ENCODE measurements at regions not wholly inside any gene's neighbourhood (a gene's known extent, or its start where the extent isn't known, plus 50 kb on each side); places are given as distances from the start of the nearest gene placed in this dataset.
"Not testable (repeated sequence)": the region's sequence is repeated elsewhere in the genome, so short reads cannot be mapped to it uniquely, and the experiment has no call there.

DNA sequence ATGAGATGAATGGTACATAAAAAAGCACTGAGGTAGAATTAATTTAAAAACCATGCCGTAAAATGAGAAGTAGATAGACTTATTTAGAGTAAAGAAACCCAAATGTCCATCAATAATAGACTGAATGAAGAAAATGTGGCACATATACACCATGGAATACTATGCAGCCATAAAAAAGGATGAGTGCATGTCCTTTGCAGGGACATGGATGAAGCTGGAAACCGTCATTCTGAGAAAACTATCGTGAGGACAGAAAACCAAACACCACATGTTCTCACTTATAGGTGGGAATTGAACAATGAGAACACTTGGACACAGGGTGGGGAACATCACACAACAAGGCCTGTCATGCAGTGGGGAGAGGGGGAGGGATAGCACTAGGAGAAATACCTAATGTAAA is 126.4 kb downstream of the KLRB1 start:
- in situ Hi-C loops (cut with MboI; ENCODE audit: low sequenced_read_pairs in 4 of 4) = not testable (repeated sequence)

DNA sequence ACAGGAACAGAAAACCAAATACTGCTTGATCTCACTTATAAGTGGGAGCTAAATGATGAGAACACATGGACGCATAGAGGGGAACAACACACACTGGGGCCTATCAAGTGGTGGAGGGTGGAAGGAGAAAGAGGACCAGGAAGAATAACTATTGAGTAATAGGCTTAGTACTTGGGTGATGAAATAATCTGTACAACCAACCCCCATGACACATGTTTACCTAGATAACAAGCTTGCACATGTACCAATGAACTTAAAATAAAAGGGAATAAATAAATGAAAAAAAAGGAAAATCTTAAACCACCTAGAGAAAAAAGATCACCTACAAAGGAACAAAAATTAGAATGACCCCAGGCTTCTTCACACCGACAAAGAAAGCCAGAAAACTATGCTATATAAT is 133.5 kb downstream of the KLRB1 start:
- H3K36me3 ChIP-seq; H3K27me3 ChIP-seq; H3K4me1 ChIP-seq; H3K4me3 ChIP-seq; H3K9me3 ChIP-seq; DNase-seq; intact Hi-C loops (cut with DNase I; ENCODE audit: low total_unique reads); ATAC-seq; H3K27ac ChIP-seq: not testable (repeated sequence)
- in situ Hi-C loops (cut with MboI; ENCODE audit: low sequenced_read_pairs in 4 of 4) = loop anchor here in 1 of 4 donors (25.0 kb wide), 1 partner anchor 113 kb away; no protein-coding TSS in a partner anchor

More for the DNA sequence above, 126.4 kb downstream of the KLRB1 start:
- H3K4me3 ChIP-seq; H3K4me1 ChIP-seq; H3K27me3 ChIP-seq; H3K36me3 ChIP-seq; H3K27ac ChIP-seq; DNase-seq; H3K9me3 ChIP-seq; intact Hi-C loops (cut with DNase I; ENCODE audit: low total_unique reads); ATAC-seq: not testable (repeated sequence)

DNA sequence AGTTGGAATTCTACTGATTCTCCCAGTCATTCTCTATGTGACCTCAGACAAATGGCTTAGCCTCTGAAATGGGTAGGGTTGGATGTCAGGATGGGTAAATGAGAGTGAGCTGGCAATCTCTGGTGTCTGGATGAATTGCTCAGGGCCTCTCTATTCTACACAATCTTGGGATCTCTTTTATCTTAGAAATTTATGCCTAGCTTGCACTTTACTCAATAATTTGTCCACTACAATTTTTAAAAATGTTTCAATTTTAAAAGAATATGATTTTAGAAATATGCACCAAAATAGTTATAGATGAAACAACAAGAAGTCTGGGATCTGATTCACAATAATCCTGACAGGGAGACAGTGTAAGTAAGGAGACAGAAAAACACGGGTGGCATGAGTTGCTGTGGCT is 134.1 kb downstream of the KLRB1 start:
- DNase-seq; intact Hi-C loops (cut with DNase I; ENCODE audit: low total_unique reads); H3K27me3 ChIP-seq; H3K36me3 ChIP-seq; H3K4me1 ChIP-seq; ATAC-seq; H3K4me3 ChIP-seq; H3K27ac ChIP-seq; H3K9me3 ChIP-seq: not testable (repeated sequence)
- in situ Hi-C loops (cut with MboI; ENCODE audit: low sequenced_read_pairs in 4 of 4) = loop anchor here in 1 of 4 donors (25.0 kb wide), 1 partner anchor 114 kb away; no protein-coding TSS in a partner anchor

DNA sequence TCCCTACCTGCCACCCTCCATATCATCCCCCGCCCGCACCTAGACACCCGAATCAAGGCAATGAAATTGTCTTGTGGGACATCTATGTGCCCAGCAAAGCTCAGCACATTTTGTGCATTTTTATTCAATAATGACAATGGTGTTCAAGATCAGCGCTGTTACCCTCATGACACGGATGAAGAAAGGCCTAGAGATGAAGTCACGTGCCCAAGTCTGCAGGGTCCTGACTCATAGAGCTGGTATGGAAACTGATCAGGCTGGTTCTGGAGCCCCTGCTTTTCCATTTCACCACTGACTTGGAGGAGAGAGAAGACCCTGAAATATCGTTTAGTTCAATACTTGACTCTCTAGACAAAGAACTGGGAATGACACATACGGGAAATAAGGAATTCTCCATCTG is 136.2 kb downstream of the KLRB1 start:
- H3K4me1 ChIP-seq; H3K27ac ChIP-seq; H3K4me3 ChIP-seq; DNase-seq; ATAC-seq; intact Hi-C loops (cut with DNase I; ENCODE audit: low total_unique reads); H3K27me3 ChIP-seq; H3K9me3 ChIP-seq; H3K36me3 ChIP-seq: not testable (repeated sequence)
- in situ Hi-C loops (cut with MboI; ENCODE audit: low sequenced_read_pairs in 4 of 4) = loop anchor here in 1 of 4 donors (25.0 kb wide), 1 partner anchor 116 kb away; no protein-coding TSS in a partner anchor

DNA sequence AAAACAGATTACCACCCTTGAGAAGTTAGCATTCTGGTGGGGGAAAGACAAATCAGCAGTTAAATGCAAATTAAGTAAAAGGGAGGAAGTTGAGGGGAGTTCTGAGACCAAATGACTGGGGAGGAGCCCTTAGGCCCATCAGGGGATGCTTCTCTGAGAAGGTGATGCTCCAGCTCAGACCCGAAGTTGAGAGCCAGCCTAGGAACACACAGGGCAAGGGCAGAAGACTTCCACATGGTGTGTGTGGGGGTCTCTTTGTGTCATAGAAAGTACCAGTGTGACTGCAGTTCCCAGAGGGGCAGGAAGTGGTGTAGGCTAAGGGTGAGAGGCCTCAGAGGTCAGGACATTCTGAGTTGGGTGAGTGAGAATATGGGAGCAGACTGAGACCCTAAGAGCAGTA is 137.3 kb downstream of the KLRB1 start:
- ATAC-seq; H3K4me3 ChIP-seq; intact Hi-C loops (cut with DNase I; ENCODE audit: low total_unique reads); DNase-seq; H3K4me1 ChIP-seq; H3K9me3 ChIP-seq; H3K36me3 ChIP-seq; H3K27ac ChIP-seq; H3K27me3 ChIP-seq: not testable (repeated sequence)
- in situ Hi-C loops (cut with MboI; ENCODE audit: low sequenced_read_pairs in 4 of 4) = loop anchor here in 1 of 4 donors (25.0 kb wide), 1 partner anchor 117 kb away; no protein-coding TSS in a partner anchor

- H3K4me1 ChIP-seq; intact Hi-C loops (cut with DNase I; ENCODE audit: low total_unique reads); H3K27me3 ChIP-seq; H3K9me3 ChIP-seq; H3K27ac ChIP-seq; DNase-seq; H3K4me3 ChIP-seq; H3K36me3 ChIP-seq; ATAC-seq: not testable (repeated sequence)
- in situ Hi-C loops (cut with MboI; ENCODE audit: low sequenced_read_pairs in 4 of 4) = loop anchor here in 1 of 4 donors (25.0 kb wide), 1 partner anchor 117 kb away; no protein-coding TSS in a partner anchor
These were observed 137.8 kb downstream of the KLRB1 start for GRCh38 chr12:9469956-9470355.

DNA sequence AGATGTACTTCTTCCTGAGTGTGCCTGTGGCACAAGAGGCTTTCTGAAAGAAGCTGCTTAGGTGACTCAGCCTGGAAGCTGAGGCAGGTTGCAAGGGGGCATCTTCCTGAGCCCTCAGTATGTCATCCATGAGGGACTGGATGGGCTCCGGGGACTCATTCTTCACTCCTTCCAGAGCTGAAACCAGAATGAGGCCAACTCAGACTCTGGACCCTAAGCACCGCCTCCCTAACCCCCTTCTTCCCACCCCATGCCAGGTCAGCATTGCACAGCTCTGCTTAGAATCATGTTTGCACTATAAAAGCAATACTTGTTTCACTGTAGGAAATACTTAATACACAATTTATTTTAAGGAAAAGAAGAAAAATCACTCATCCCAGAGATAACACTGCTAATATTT is 138.3 kb downstream of the KLRB1 start:
- H3K36me3 ChIP-seq; H3K27me3 ChIP-seq; H3K27ac ChIP-seq; H3K4me1 ChIP-seq; H3K4me3 ChIP-seq; ATAC-seq; intact Hi-C loops (cut with DNase I; ENCODE audit: low total_unique reads); H3K9me3 ChIP-seq; DNase-seq: not testable (repeated sequence)
- in situ Hi-C loops (cut with MboI; ENCODE audit: low sequenced_read_pairs in 4 of 4) = loop anchor here in 1 of 4 donors (25.0 kb wide), 1 partner anchor 118 kb away; no protein-coding TSS in a partner anchor

GRCh38 chr12:9468998-9469397 is 138.7 kb downstream of the KLRB1 start:
- intact Hi-C loops (cut with DNase I; ENCODE audit: low total_unique reads); H3K36me3 ChIP-seq; ATAC-seq; H3K27me3 ChIP-seq; H3K4me3 ChIP-seq; H3K4me1 ChIP-seq; H3K9me3 ChIP-seq; H3K27ac ChIP-seq: not testable (repeated sequence)
- in situ Hi-C loops (cut with MboI; ENCODE audit: low sequenced_read_pairs in 4 of 4) = loop anchor here in 1 of 4 donors (25.0 kb wide), 1 partner anchor 118 kb away; no protein-coding TSS in a partner anchor
- DNase-seq = peak; percentile 8 to 19
- TF ChIP-seq, protein P1, sequence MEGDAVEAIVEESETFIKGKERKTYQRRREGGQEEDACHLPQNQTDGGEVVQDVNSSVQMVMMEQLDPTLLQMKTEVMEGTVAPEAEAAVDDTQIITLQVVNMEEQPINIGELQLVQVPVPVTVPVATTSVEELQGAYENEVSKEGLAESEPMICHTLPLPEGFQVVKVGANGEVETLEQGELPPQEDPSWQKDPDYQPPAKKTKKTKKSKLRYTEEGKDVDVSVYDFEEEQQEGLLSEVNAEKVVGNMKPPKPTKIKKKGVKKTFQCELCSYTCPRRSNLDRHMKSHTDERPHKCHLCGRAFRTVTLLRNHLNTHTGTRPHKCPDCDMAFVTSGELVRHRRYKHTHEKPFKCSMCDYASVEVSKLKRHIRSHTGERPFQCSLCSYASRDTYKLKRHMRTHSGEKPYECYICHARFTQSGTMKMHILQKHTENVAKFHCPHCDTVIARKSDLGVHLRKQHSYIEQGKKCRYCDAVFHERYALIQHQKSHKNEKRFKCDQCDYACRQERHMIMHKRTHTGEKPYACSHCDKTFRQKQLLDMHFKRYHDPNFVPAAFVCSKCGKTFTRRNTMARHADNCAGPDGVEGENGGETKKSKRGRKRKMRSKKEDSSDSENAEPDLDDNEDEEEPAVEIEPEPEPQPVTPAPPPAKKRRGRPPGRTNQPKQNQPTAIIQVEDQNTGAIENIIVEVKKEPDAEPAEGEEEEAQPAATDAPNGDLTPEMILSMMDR (IDR thresholded peaks at IDR 0.05 in 4 of 5, conservative IDR thresholded peaks at IDR 0.05 in 1 of 5) = peak in 2 of 5 experiments; percentile 35 to 50

DNA sequence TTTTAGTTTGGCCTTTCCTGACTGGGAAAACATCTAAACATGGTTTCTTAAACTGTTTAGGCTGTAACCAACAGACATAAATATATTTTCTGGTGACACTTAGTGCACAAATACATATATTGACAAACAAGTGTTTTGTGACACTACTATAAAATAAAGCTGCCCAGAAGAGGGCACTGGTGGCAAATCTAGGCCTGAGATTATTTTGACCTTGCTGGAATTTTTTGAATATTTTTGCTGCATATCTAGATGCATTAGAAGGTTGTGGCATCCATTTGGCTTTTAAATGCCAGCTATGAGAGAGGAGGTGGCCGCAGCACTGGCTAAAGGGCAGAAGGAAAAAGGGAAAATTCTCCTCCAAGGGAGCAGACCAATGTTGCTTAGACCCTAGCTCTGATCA is 139.6 kb downstream of the KLRB1 start:
- H3K4me1 ChIP-seq; DNase-seq; H3K27me3 ChIP-seq; ATAC-seq; H3K4me3 ChIP-seq; H3K9me3 ChIP-seq; H3K36me3 ChIP-seq; intact Hi-C loops (cut with DNase I; ENCODE audit: low total_unique reads); H3K27ac ChIP-seq: not testable (repeated sequence)
- in situ Hi-C loops (cut with MboI; ENCODE audit: low sequenced_read_pairs in 4 of 4) = loop anchor here in 1 of 4 donors (25.0 kb wide), 1 partner anchor 119 kb away; no protein-coding TSS in a partner anchor

Data from gastrocnemius medialis (tissue), 4 donors.